GM21619 (cell line): ENCODE measurements at regions not wholly inside any gene's neighbourhood (a gene's known extent, or its start where the extent isn't known, plus 50 kb on each side); places are given as distances from the start of the nearest gene placed in this dataset.

Source experiments
- ATAC-seq: cut with Tn5 transposase; IDR thresholded peaks from one replicate; pipeline ENCODE4 v1.9.1; 2021; ENCODE audit not compliant: unreplicated experiment

DNA sequence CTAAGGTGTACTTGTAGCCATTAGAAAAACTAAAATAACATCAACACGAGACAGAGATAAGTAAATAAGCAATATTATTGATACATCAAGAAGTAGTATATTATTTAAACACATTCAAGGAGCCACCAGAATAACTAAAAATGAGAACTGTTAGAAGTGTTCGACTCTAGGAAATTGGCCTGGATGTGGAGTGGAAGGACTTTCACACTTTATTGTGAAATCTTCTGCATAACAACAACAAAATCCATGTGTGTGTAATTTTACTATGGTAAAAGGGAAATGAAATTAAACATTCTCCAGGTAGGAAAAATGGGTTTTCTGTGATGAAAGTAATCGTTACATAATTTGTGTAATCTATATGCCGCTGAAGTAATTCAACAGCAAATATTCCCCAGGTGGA is 96.3 kb upstream of the RNF152 start:
- ATAC-seq, result no peak

DNA sequence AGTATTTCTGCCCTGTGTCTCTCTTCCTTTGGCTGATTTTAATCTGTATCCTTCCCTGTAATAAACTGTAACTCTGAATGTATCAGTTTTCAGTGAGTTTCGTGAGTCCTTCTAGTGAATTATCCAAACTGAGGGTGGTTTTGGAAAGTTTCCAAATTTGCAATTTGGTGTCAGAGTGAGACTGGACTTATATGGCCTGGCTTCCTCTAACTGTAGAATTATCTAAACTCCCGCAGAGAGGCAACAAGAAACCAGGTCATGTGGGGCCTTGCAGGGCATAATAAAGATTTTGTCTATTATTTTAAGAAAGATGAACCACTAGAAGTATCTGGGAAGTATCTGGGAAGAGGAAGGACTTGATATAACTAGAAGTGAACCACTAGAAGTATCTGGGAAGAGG is 95.3 kb upstream of the RNF152 start:
- no peak for ATAC-seq

DNA sequence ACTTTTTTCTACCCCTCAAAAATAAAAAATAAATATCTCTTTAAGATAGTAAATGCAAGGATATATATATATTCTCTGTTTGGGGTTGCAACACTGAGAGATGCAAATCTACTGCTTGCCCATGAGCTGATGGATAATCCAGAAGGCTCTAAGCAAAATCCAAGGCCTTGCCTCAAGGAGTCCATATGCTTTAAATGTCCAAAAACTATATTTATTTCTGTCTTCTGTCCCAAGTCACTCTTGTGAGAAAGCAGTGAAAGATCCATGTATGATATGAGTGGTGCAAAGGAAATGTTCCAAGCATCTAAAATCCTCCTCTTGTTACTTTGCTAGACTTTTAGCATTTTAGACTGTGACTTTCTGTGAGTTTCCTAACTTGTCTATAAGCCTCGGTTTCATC is 92.9 kb upstream of the RNF152 start:
- no peak for ATAC-seq

DNA sequence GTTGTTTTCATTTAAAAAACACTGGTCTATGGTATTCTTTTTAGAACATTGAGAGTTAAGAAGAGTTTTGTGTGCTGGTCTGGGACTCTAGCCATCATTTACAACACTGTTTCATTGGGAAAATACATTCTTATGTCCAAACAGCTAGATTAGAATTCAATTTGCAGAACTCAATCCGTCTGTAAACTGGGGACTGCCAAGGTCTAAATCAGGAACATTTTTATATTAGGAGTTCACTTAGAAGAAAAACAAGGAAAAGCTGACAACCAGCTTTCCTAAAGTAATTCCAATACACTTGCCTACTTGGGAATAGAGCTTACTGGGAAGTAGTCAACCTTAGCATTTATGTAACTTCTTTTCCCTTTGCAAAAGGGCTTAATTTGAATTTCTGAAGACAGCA is 91.5 kb upstream of the RNF152 start:
- ATAC-seq, result no peak

DNA sequence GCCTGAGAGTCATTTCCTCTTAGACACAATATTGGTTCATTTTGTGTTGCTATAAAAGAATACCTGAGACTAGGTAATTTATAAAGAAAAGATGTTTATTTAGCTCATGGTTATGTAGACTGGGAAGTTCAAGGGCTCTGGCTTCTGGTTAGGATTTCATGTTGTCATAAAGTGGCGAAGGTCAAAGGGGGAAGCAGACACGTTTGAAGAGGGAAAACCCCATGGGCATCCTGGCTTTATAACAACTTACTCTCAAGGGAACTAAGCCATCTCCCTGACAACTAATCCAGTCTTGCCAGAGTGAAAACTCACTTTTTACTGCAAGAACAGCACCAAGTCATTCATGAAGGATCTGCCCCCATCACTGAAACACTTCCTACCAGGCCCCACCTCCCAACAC is 89.7 kb upstream of the RNF152 start:
- no peak for ATAC-seq

DNA sequence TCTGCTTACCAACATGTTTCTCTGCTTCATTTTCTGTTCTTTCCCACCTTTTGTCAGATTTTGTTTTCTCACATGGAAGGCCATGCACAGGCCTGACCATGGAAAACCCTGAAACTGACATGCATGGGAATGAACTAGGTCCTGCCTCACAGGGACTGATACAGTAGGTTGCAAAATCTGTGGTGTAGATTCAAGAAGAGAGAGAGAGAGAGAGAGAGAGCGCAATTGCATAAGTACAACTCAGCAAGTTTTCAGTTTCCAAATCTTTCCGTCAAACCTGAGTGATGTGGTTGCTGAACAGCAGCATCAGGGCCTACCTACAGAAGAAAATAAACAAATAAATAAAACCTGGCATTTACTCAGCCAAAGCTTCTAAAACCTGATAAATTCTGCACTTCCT is 87.5 kb upstream of the RNF152 start:
- ATAC-seq, result no peak

DNA sequence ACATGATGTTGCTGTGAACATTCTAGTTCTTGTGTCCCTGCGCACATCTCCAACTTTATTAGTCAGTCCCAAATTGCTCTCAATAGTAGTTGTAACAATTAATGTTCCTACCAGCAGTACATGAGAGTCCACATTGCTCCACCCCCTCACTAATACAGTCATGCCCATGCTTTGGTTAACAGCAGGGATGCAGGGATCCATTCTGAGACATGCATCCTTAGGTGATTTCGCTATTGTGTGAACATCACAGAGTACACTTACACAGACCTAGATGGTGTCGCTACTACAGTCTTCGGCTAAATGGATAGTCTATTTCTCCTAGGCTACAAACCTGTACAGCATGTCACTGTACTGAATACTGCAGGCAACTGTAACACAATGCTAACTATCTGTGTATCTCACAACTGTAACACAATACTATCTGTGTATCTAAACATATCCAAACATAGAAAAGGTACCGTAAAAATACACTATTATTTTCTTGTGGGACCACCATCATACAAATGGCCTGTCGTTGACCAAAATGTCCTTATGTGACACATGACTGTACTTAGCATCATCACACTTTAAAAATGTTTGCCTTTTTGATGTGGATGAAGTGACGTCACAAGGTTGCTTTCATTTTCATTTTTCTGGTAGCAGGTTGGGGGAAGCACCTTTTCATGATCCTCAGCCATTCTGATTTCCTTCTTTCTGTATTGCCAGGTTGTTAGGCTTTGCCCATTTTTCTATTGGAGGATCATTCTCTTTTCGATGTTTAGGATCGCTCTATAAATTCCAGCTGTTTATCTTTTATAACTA is 82.9 kb upstream of the RNF152 start:
- ATAC-seq, result no peak

DNA sequence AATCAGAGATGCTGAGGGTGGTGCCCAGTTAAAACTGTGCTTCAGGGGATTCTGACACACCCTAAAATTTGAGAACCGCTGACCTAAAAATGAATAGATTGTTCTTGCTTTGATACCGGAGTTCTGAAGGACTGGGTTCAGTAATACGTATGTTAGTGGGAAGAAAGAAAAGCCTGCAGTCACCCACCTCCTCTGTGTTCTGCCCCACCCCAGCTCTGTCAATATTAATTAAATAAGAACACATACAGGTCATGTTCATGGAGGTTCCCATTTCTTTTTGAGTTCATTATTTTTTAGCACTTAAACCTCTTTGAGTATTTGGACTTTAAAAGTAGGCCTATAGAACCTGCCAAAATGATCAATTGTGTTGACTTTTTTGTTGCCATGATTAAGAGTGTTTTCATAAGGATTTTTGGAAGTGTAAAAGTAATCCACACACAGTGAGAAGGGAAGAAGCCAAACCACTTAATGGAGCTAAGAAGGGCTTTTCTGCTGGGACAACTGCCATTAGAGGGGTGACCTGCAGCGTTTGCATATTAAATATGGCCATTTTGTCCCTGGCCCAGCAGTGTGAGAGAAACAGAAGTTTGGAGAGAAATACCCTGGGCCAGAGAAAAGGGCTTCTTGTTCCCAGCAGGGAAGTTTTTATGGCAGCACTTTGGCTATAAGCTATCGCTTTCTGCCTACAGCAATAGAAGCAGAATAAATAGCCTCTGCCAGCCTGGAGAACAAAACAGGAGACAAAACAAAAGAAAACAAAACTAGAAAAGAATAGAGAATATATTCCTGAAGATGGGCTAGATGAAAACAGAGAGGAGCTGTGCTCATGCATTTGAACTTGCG is 80.7 kb upstream of the RNF152 start:
- ATAC-seq, result no peak

DNA sequence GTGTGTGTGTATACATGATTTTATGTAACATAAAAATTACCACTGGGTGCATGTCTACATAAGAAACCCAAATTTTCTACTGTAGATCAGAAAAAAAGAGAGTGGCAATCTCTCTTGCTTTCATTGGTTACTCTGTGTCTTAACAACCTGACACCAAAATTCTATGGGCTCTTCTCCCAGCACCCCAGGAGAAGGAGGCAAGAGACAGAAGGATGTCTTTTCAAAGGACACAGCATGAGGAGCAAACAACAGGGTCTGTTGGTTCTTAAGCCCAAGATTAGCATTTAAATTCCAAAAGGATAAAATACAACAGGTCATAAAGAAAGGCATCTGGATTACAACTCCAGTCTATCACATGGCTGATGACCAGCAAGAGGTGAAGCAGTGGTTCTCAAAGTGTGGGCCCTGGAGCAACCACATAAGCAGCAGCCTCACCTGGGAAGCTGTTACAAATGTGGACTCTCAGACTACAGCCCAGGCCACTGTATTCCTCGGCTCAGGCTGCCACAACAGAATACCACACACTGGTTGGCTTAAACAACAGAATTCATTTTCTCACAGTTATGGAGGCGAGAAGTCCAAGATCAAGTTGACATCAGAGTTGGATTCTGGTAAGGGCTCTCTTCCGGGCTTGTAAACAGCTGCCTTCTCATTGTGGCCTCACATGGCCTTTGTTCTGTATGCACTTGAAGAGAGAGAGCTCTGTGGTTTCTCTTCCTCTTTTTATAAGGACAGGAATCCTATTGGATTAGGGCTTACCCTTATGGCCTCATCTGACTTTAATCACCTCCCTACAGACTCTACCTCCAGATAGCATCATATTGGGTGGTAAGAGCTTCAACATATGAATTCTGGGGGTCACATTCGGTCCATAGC is 79.8 kb upstream of the RNF152 start:
- peak; percentile 80 for ATAC-seq

DNA sequence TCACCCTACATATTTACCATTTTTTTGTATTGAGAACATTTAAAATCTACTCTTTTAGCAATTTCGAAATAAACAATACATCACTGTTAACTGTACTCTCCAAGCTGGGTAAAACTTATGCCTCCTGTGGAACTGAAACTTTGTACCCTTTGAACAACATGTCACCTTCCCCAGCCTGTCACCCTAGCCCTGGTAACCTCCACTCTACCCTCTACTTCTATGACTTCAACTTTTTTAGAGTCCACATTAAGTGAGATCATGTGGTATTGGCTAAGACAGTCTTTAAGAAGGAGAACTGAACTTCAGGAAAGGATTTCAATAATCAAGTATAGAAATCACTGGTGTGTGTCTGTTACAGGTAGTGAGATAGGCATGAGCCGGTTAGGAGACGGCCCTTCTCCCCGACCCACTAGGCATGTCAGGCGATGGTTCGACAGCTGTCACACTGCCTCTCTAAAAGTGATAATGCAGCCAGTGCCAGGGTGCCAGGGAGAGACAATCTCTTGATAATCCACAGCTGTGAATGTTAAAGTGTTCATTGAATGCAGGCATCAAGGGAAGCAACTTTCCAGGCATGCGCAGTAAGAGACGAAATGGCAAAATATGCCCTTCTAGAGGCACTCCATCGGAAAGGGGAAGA is 74.6 kb upstream of the RNF152 start:
- no peak for ATAC-seq

DNA sequence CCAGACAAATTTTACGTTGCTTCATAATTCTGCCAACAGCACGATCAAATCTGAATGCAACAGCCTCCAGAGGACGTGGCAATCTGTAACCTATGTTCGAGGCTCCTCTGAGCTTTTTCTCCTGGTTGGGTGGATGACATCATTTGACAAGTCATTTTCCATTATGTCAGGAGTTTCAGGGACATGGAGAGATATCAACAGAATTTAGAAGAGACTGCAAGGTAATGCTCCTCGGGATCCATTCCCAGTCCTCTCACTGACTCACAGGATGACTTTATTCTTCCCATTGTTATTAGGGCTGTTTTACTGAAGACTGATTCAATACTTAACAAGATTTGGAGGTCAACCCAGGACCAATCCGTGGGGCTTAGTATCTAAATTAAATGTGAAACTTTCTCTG is 72.5 kb upstream of the RNF152 start:
- ATAC-seq, result no peak

DNA sequence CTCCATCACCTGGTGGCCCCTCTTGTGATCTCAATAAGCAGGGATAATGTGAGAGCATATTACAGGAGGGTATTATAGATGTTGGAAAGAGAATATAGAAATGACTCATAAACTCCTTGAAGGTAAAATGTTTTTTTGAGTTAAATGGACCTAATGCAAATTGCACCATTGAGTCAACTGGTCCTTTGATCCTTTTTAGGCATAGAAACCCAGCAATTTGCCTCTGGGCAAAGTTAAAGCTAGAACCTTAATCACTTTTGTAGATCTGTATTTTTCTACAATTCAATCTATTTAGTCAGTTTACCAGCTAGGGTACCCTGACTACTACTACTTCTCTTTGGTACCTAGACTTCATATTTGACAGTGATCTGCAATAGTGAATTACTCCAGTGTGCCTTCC is 71.8 kb upstream of the RNF152 start:
- ATAC-seq, result no peak

DNA sequence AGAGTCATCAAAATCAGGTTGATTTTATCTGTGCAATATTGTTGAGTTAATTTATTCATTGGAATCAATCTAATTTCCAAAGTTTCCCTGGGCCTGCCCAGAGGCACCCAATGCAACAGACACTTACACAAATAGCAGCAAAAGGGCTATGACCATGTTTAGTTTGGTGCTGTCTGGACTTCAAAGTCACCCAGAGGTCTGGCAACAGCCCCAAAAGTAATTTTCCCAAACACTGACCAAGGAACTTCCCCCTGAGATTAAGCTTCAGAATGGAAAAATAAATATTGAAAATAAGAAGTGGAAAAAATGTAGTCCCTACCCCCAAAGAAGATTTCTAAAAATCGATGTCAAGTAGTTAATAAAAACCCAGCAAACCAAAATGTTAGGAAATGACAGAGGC is 70.9 kb upstream of the RNF152 start:
- no peak for ATAC-seq

DNA sequence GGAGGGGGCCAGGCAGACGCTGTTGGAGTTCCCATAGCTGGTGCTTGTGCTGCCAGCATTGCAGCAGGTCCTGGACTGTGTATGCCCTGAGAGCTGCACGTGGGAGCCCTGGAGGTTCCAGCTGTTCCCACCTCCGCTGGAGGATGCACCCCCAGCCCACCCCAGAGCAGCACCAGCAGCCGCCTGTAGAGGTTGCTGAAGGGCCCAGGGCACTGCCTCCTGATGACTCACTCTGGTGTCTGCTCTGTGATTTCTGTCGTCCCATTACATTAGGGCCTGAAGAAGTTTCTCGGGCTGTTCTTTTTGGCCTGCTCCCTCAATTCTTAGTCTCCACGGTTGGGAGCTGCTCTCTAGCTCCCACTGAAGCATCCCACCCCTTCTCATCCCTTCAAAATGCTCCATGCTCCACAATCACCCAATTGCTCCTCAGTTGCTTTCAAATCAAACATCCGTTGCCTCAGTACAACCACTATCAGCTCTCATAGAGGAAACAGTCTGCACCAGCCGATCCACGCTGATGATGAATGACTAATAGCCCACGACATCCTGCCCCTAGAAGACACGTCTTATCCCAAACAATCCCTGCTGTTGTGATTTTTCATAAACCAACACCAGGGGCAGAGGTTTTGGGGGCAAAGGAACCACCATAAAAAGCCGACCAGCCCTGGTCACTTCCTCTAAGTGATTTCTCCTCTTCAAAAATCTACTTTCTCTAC is 65.2 kb upstream of the RNF152 start:
- ATAC-seq, result no peak

DNA sequence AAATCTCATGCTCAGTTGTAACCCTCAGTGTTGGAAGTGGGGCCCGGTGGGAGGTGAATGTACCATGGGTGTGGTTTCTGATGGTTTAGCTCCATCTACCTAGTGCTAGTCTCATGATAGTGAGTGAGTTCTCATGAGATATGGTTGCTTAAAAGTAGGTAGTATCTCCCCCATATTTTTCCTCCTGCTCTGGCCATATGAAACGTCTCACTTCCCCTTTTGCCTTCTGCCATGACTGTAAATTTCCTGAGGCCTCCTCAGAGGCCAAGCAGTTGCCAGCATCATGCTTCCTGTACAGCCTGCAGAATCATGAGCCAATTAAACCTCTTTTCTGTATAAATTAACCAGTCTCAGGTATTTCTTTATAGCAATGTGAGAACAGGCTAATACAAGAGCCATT is 62.8 kb upstream of the RNF152 start:
- peak; percentile 34 for ATAC-seq

DNA sequence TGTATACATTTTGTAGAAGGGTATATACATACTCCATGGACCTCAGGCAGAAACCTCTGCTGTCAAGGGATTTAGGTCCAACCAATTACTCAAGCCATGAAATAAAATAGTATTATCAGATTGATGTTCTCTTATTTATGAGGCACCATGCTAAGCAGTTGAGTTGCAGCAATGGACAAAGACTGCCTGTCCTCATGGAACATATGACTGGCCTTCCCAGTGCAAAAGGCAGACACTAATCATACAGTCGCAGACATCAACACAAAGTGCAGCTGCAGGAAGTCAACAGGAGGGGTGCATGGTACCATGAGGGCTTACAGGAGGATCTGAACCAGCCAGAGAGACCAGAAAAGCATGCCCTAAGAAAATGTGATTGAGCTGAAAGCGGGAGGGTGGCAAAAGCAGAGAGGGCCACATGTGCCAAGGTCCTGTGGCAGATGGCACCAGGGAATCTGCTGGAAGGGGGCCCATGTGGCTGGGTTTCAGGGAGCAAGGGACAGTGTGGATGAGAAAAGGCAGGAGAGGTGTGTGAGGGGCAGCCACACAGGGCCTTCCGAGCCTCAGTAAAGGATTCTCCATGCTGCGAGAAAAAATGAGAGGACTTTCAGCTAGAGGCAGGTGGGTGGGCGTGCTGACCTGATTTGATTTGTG is 61.4 kb upstream of the RNF152 start:
- no peak for ATAC-seq

DNA sequence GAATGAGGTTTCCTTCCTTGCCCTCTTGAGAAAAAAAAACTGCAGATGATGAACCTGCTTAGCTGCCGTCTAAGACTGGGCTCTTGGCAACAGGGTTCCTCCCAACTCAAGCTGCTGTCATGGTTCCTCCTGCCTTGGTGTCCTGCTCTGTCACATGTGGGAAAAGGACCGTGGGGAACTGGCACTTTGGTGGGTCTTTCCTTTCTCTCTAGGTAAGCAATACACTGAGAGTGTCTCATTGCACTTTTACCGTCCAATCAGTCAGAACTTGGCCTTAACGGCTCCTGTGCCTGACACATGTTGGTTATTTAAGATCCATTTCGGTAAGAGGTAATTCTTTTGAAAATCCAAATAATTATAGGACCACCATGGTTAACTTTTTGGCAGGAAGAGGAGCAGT is 60.8 kb upstream of the RNF152 start:
- ATAC-seq, result no peak

DNA sequence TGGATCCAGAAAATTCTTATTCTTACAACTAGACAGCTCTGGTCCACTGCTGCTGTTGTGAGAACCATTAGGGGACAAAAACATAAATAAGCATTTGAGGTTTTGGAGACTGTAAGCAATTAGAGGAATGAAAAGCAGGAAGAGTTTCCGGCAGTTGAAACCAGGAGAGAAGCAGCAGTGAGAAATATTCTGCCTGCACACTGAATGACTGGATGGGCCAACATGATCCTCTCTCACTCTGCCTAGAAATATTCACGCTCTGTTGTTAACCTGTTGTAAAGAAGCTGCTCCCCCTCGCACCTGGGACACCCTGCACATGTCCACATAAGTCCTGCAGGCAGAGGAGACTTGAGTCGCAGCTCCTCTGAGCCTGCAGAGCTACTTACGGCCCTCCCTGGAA is 60.4 kb upstream of the RNF152 start:
- no peak for ATAC-seq

DNA sequence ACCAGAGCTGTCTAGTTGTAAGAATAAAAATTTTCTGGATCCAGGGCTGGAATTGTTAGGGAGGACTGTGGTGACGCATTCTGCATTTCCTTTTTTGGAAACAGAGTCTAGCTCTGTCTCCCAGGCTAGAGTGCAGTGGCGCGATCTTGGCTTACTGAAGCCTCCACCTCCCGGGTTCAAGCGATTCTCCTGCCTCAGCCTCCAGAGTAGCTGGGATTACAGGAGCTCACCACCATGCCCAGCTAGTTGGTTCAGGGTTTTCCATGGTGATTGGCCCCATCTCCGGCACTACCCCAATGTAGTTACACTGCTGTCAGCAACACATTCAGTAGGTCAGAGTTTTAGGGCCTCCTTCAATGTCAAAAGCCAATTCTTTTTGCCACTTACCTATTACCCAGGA is 58.6 kb upstream of the RNF152 start:
- ATAC-seq, result no peak

DNA sequence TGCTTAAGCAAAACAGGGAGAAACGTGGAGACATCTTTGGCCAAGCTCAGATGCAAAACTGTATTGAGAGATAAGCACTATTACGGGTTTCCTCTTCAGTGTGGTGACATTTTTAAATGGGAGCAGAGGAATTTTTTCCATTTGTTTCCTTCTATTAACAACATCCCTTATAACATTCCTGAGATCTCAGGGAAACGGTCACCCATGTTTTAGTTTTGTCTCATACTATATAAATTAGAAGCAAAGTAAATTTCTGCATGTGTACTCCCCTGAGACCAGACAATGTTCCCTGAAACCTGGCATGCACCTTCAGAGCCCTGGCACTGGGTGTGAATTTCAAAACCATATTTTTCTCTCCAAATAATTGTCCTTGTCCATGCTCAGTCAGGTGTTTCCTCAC is 57.6 kb upstream of the RNF152 start:
- no peak for ATAC-seq
